GM21381 (cell line): ENCODE measurements at regions not wholly inside any gene's neighbourhood (a gene's known extent, or its start where the extent isn't known, plus 50 kb on each side); places are given as distances from the start of the nearest gene placed in this dataset.

Source experiments
- ATAC-seq: cut with Tn5 transposase; IDR thresholded peaks from one replicate; pipeline ENCODE4 v1.9.1; 2021; ENCODE audit warnings: mild to moderate bottlenecking, moderate library complexity; ENCODE audit not compliant: unreplicated experiment

- no peak for ATAC-seq
Measured at GRCh38 chr10:4691301-4691700, 134.7 kb upstream of the AKR1E2 start.

DNA sequence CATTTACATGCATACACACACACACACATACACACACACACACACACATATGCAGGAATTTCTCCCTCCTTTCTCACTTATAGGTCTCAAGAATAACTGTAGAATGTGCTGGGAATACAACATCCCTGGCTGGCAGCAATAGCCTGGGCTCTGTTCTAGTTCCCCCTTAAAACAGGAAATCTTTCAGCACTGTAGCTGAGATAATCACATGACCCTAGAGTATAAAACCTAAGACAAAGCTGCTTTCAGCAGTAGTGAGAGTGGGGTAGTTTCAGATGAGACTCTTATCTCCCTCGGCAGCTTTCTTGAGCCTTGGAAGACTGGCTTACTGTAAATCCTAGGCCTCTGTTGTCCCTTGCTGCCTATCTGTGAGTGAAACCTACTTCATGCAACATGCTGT, 137.4 kb upstream of the AKR1E2 start:
- ATAC-seq = no peak

GRCh38 chr10:4688168-4688567, 137.8 kb upstream of the AKR1E2 start:
- ATAC-seq = no peak

- no peak for ATAC-seq
Measured at GRCh38 chr10:4687397-4687796, 138.6 kb upstream of the AKR1E2 start.

GRCh38 chr10:4686644-4686996, 139.4 kb upstream of the AKR1E2 start:
- no peak for ATAC-seq

- ATAC-seq = no peak
Measured at GRCh38 chr10:4685904-4686643, 139.9 kb upstream of the AKR1E2 start.

DNA sequence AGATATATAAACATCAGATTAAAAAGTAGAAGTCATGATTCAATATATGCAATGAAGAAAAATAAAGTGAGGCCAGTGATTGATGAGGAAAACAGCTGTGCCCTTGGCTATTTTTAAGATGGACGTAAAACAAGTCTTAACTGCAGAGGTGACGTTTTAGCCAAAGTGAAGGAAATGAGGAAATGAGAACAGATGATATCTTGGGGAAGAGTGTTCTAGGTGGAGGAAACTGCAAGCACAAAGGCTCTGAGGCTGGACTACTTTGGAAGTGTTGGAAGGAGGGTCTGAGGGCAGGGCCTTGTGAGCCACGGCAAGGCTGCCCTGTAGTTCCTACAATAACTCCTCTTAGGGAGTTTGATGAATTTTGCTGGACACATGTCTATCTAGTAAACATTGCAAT, 140.5 kb upstream of the AKR1E2 start:
- ATAC-seq = no peak

DNA sequence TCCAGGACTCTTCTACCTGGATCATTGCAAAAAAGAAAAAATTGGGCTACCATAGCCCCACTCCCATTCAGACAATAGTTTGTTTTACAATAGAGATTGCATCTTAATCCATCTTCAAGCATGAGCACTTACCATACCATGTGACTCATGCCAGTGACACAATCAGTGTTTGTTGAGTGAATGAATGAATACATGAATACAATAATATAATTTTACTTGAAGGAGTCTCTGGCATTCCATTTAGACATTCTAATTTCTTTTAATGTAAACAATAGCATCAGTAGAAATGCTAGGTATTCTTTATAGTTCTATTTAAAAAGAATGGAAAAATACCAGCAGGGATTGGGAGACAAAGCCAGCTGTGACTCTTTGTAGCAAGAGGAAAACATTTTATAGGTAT, 141.6 kb upstream of the AKR1E2 start:
- ATAC-seq = no peak

DNA sequence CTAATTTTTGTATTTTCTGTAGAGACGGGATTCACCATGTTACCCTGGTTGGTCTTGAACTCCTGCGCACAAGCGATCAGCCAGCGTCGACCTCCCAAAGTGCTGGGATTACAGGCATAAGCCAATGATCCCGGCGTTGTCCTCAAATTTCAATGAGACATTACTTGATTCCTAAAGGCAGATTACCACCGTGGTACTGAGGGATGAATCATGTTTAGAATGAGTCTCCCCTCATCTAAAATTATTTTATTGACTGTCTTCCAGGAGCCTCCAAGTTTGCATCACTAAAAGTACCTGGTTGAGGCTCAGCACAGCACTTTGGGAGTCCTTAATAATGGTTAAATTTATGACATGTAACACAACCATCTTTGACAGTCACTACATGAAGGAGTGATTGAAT, 142.2 kb upstream of the AKR1E2 start:
- no peak for ATAC-seq

GRCh38 chr10:4683137-4683536, 142.9 kb upstream of the AKR1E2 start:
- ATAC-seq = no peak

GRCh38 chr10:4678951-4679671, 146.9 kb upstream of the AKR1E2 start:
- no peak for ATAC-seq

DNA sequence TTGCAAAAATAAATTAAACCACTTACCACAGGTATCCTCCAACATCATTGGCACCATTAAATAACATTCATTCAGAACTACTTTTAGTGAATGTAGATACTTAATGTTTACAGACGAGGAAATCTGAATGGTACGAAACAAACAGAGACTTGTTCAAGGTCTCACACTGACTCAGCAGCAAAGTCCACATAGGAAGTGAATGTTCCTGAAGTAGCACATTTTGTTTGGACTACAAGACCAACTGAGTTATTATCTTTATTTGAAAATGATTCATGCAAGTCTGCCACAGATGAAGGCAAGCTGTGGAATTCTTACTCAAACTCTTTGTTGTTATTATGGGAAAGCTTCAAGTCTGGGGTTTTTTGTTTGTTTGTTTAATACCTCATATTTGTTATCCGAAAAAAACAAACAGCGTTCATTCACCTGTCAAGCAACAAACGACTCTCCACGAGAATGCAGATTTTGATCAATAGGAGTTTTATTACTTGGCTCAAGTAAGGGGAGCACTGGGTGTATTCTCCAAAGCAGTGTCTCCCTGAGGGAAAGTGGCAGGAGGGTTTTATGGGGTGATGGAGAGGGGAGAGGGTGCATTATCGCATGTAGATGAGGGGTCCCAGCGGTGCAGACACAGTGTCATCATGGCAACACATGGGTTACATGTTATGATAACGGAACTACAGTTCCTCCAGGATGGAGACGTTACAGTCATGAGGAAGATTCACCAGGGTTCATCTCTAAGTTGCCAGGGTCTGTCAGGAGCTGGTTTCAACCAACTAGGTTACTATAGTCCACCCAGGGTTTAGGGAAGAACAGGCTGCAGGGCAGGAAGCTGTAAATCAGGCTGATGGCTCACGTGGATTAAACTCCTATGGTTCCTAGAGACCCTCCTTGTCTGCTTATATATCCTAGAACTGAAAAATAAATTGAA, 147.7 kb upstream of the AKR1E2 start:
- ATAC-seq = no peak

DNA sequence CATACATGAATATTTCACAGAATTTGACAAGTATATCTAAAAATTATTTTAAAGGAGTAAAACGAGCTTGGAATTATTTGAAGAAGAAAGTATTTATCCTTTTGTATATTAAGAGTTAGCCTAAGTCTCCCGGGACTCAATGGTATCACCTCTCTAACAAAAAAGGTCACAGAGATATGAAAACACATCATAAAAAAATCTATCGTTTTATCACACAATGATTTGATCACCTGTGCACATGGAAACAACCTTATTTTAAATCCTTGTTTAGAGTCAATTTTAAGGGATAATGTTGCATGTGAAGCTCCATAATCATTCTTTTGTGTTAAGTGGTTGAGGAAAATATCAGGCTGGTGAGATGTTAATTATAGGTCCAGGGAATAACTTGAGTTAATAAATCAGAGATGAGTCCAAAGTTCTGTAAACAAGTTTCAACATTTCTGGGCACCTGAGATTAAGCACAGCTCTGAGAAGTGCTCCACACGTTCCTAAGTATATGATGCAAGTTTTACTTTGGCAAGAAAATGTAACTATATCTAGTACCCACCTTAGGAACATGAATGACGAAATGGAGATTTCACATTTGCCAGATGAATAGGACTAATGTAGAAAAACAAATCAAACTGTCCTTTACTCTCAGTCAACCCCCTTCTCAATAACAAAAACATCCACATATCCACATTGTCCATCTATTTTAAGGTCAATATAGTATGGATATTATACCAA, 148.5 kb upstream of the AKR1E2 start:
- no peak for ATAC-seq

- ATAC-seq = no peak
Measured at GRCh38 chr10:4676566-4676965, 149.4 kb upstream of the AKR1E2 start.

DNA sequence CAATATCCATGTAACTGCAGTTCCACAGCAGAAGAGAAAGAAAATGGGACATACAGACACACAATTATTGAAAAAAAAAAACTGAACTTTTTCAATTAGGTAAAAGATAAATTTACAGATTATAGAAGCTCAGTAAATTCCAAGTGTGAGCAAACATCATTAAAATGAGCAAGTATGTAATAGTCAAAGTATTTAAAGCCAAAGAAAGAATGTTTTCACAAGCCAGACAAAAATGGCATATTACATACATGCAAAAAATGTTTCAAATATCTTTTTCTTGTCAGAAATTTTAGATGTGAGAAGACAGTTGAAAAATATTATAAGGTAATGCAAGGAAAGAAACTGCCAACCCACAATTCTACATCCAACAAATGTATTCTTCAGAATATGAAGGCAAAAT, 150.2 kb upstream of the AKR1E2 start:
- no peak for ATAC-seq

GRCh38 chr10:4673279-4674040, 152.5 kb upstream of the AKR1E2 start:
- ATAC-seq = no peak

GRCh38 chr10:4672201-4672600, 153.8 kb upstream of the AKR1E2 start:
- ATAC-seq = no peak

DNA sequence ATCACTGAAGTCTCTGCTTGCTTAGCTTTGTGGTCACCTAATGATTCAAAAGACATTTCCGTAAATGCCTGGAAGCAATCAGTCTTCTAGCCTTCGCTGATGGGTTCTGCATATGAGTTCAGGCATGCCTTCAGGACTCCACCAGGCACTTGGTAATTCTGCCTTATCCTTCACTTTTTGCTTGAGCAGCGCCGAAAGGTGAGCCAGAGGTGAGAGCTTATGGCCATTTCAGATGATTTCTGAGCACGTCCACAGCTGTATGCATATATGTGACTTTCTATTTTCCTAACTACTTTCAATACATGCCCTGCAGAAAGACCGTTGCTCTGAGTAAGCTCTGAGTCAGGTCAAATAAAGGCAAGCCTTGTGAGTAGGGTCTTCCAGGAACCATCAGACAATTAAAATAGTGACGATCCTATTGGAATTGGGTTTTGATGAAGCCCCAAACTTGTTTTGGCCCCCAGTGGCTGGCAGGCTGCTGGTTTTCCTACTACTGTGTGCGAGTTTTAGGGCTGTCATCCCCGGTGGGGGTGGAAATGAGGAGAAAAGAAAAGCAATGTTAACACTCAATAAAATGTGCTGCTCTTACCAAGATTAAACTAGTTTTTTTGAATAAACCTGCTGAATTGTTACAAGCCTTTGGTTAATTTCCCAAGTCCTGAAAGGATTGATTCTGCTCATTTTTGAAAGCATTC, 154.4 kb upstream of the AKR1E2 start:
- ATAC-seq = no peak

GRCh38 chr10:4670737-4671136, 155.3 kb upstream of the AKR1E2 start:
- no peak for ATAC-seq

GRCh38 chr10:4669585-4669984, 156.4 kb upstream of the AKR1E2 start:
- ATAC-seq = no peak
